Naive thymus-derived CD4-positive, alpha-beta T cell (primary cell): ENCODE measurements at regions not wholly inside any gene's neighbourhood (a gene's known extent, or its start where the extent isn't known, plus 50 kb on each side); places are given as distances from the start of the nearest gene placed in this dataset.
A peak's percentile ranks its signal among the peaks of the same experiment; 100 is the strongest.
"Not testable (repeated sequence)": the region's sequence is repeated elsewhere in the genome, so short reads cannot be mapped to it uniquely, and the experiment has no call there.

Experiments used
- ATAC-seq: fragments of 150-1000 bp; cut with Tn5 transposase; 2 replicates; pipeline ENCODE4 v1.10.0; 2021; ENCODE audit warnings: mild to moderate bottlenecking, moderate library complexity
- CTCF ChIA-PET: fragments of 350-600 bp; sonication (Branson Sonifier 250); formaldehyde crosslinking; loops from one replicate; lab custom pipeline; 2021; ENCODE audit warnings: antibody characterized with exemption; lab: Charles Lee
- POLR2A ChIA-PET: fragments of 350-600 bp; sonication (Branson Sonifier 250); formaldehyde crosslinking; loops from one replicate; lab custom pipeline; 2021; ENCODE audit warnings: antibody characterized with exemption, inconsistent platforms; lab: Charles Lee
- DNase-seq, 9 donors: peaks; one replicate each; pipeline versions ENCODE4 v3.0.0 to v3.0.0-alpha.2; 2020 to 2022; ENCODE audit warnings: mixed read lengths in 1 of 9
- H3K27ac ChIP-seq: one replicate; pipeline ENCODE4 v1.7.0; 2013; ENCODE audit warnings: mild to moderate bottlenecking, low read depth, low read length, moderate library complexity
- H3K27me3 ChIP-seq, 2 donors: one replicate each; pipeline ENCODE4 v1.7.0; 2013; ENCODE audit warnings: low read length in 2 of 2, mild to moderate bottlenecking in 2 of 2, moderate library complexity in 2 of 2; ENCODE audit not compliant: control insufficient read depth in 2 of 2, insufficient read depth in 2 of 2
- H3K36me3 ChIP-seq, 3 experiments: 1 replicate in 2 of 3; 2 replicates in 1 of 3; pipeline ENCODE4 v1.7.0; 2013; ENCODE audit warnings: low read length in 3 of 3, mild to moderate bottlenecking in 3 of 3, moderate library complexity in 1 of 3; ENCODE audit not compliant: insufficient read depth in 3 of 3, control insufficient read depth in 2 of 3
- H3K4me1 ChIP-seq, 2 donors: one replicate each; pipeline ENCODE4 v1.7.0; 2013; ENCODE audit warnings: low read length in 2 of 2, mild to moderate bottlenecking in 2 of 2, moderate library complexity in 1 of 2; ENCODE audit not compliant: control insufficient read depth in 2 of 2, insufficient read depth in 2 of 2
- H3K4me3 ChIP-seq: 2 replicates; pipeline ENCODE4 v1.7.0; 2013; ENCODE audit warnings: mild to moderate bottlenecking, low read length
- H3K9me3 ChIP-seq, 3 experiments: 1 replicate in 2 of 3; 2 replicates in 1 of 3; pipeline ENCODE4 v1.7.0; 2013; ENCODE audit warnings: low read length in 3 of 3; ENCODE audit not compliant: control insufficient read depth in 2 of 3
- H3K27ac Mint-ChIP-seq, 9 donors: one replicate each; pipeline ENCODE4 v1.8.0; 2020 to 2022; ENCODE audit warnings: mixed read lengths in 9 of 9, mild to moderate bottlenecking in 8 of 9, moderate library complexity in 5 of 9, inconsistent platforms in 2 of 9
- H3K27me3 Mint-ChIP-seq, 5 donors: one replicate each; pipeline ENCODE4 v1.8.0; 2021 to 2022; ENCODE audit warnings: mixed read lengths in 5 of 5, mild to moderate bottlenecking in 1 of 5
- H3K36me3 Mint-ChIP-seq, 5 donors: one replicate each; pipeline ENCODE4 v1.8.0; 2020 to 2022; ENCODE audit warnings: mixed read lengths in 5 of 5, mild to moderate bottlenecking in 3 of 5, inconsistent platforms in 1 of 5
- H3K4me1 Mint-ChIP-seq, 7 donors: one replicate each; pipeline ENCODE4 v1.8.0; 2020 to 2022; ENCODE audit warnings: mixed read lengths in 7 of 7, mild to moderate bottlenecking in 3 of 7, inconsistent platforms in 1 of 7
- H3K4me3 Mint-ChIP-seq, 10 donors: one replicate each; pipeline ENCODE4 v1.8.0; 2020 to 2022; ENCODE audit warnings: mild to moderate bottlenecking in 10 of 10, mixed read lengths in 10 of 10, moderate library complexity in 6 of 10, inconsistent platforms in 2 of 10
- H3K9me3 Mint-ChIP-seq, 11 donors: one replicate each; pipeline ENCODE4 v1.8.0; 2020 to 2022; ENCODE audit warnings: mixed read lengths in 11 of 11, mild to moderate bottlenecking in 4 of 11, inconsistent platforms in 1 of 11, moderate library complexity in 1 of 11
- intact Hi-C, 2 donors: fragments of 100-400 bp; cut with micrococcal nuclease; formaldehyde crosslinking; loops; one replicate each; pipeline ENCODE4 v1.15.1; 2023

DNA sequence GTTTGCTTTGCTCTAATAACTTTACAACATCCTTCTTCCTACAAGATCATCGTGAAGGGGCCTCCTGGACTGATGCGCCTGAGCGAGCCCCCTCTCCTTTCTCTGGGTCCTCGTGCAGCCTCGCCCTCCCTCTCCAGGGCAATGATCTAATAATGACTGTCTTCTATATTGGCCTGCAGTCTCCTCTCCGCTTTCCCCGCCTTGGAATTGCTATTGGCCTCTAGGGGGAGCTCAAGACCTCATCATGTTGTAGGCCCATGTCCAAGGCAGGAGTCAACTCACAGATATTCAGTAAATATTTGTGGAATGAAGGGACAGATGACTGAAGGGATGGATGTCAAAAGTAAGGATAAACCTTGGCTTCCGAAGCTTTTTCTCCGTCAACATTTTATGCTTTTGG is 1180.3 kb downstream of the TYW1 start:
- Histone ChIP-seq H3K27me3 (no peaks in the 10 kb centered on the region), H3K9me3 (no peaks in the 10 kb centered on the region), H3K27ac (no peak overlapping the region), H3K36me3 (no peaks in the 10 kb centered on the region), H3K4me1 (no peaks in the 10 kb centered on the region), H3K4me3 (no peak overlapping the region)
- ChIA-PET POLR2A (no interaction called here), CTCF (no interaction called here)
- no peaks in the 10 kb centered on the region for H3K4me1 Mint-ChIP-seq
- H3K9me3 Mint-ChIP-seq = peaks cover 0 to 28% (median 11%) of the 10 kb centered on the region in 11 donors
- no peak overlapping the region for H3K27ac Mint-ChIP-seq
- no peaks in the 10 kb centered on the region for H3K27me3 Mint-ChIP-seq
- H3K36me3 Mint-ChIP-seq = no peaks in the 10 kb centered on the region
- intact Hi-C loops = no loop called here
- DNase-seq (peak in 1 of 9 donors; percentile 3), ATAC-seq (no peak)
- no peak overlapping the region for H3K4me3 Mint-ChIP-seq

DNA sequence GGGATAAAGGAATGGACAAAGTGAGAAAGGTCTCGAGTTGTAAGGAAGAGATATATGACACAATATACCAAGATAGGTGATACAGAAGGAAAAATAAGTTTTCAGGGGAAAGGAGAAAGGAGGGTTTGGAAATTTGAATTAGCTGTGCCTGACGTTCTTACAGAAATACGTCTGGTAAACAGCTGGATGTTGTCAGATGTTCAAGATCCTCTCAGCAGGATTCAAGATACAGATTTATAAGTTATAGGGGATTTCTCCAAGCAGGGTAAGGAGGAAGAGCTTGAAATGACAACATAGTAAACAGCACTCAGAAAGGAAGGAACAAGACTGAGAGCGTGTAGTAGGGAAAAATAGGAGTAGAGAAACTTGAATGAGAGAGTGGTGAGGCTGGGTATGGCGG is 1184.1 kb downstream of the TYW1 start:
- H3K36me3 ChIP-seq = no peaks in the 10 kb centered on the region
- Mint-ChIP-seq H3K27me3 (no peaks in the 10 kb centered on the region), H3K36me3 (no peaks in the 10 kb centered on the region), H3K4me3 (no peak overlapping the region), H3K9me3 (peaks cover 0 to 24% (median 12%) of the 10 kb centered on the region in 11 donors), H3K27ac (no peak overlapping the region), H3K4me1 (no peaks in the 10 kb centered on the region)
- intact Hi-C loops = no loop called here
- ChIA-PET POLR2A (no interaction called here), CTCF (no interaction called here)
- no peaks in the 10 kb centered on the region for H3K4me1 ChIP-seq
- DNase-seq (no peak), ATAC-seq (no peak)
- H3K27ac ChIP-seq = no peak overlapping the region
- no peak overlapping the region for H3K4me3 ChIP-seq
- no peaks in the 10 kb centered on the region for H3K9me3 ChIP-seq
- no peaks in the 10 kb centered on the region for H3K27me3 ChIP-seq

- intact Hi-C loops = no loop called here
- ATAC-seq = no peak
- Histone ChIP-seq H3K4me1 (no peaks in the 10 kb centered on the region), H3K4me3 (no peak overlapping the region), H3K27ac (no peak overlapping the region), H3K27me3 (no peaks in the 10 kb centered on the region), H3K9me3 (no peaks in the 10 kb centered on the region), H3K36me3 (no peaks in the 10 kb centered on the region)
- Mint-ChIP-seq H3K27ac (no peak overlapping the region), H3K4me1 (no peaks in the 10 kb centered on the region), H3K27me3 (no peaks in the 10 kb centered on the region), H3K9me3 (peaks cover 0 to 28% (median 16%) of the 10 kb centered on the region in 11 donors), H3K4me3 (no peak overlapping the region), H3K36me3 (peaks cover 0 to 5% (median 0%) of the 10 kb centered on the region in 5 donors)
- DNase-seq = no peak
- ChIA-PET POLR2A (no interaction called here), CTCF (no interaction called here)
Observed at GRCh38 chr7:68183176-68183575, 1186.5 kb downstream of the TYW1 start.

DNA sequence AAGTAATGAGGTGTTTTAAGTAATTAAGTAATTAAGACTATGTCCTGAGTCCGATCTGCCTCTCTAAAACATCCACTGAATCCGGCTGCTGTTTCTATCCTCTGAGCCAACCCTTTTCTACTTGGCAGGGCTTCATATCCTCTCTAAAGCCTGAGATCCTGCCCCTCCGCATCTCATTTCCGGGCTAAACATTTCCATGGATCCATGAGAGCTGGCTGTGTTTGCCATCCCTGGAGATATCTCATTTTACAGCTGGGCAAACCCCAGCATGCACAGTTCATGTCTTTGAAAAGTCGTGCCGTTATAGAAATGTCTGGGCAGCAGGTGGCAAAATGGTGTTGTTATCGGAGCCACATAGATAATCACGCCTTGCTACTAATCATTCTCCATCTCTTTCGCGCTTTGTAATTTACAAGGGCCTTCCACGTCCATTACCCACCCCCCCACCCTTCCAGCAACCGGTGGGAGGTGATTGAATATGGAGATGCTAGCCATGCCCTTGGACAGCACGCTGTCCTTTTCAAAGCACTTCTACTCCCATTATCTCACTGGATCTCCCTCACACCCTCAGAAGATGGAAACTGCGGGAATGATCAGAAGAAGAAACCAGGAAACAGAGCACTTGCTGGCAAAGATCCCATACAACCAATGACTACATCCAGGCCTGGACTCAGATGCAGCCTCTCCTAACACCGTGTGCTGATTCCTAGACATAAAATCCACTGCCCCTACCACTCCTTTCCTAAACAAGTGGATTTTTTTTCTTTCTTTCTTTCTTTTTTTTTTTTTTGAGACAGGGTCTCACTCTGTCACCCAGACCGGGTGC is 1189.2 kb downstream of the TYW1 start:
- POLR2A ChIA-PET = no interaction called here
- Mint-ChIP-seq H3K27me3 (no peaks in the 10 kb centered on the region), H3K36me3 (peaks cover 0 to 5% (median 0%) of the 10 kb centered on the region in 5 donors), H3K4me1 (no peaks in the 10 kb centered on the region), H3K4me3 (no peak overlapping the region), H3K9me3 (peaks cover 0 to 24% (median 12%) of the 10 kb centered on the region in 11 donors), H3K27ac (no peak overlapping the region)
- ATAC-seq = no peak
- H3K4me3 ChIP-seq = no peak overlapping the region
- intact Hi-C loops = no loop called here
- no peaks in the 10 kb centered on the region for H3K4me1 ChIP-seq
- H3K27me3 ChIP-seq = no peaks in the 10 kb centered on the region
- no peaks in the 10 kb centered on the region for H3K36me3 ChIP-seq
- H3K27ac ChIP-seq = no peak overlapping the region
- H3K9me3 ChIP-seq = no peaks in the 10 kb centered on the region
- no peak for DNase-seq
- CTCF ChIA-PET = interaction anchor here (0.7 kb wide), 1 partner anchor 50 kb away, joined by 3 read pairs; no protein-coding TSS in a partner anchor

GRCh38 chr7:68187532-68187931 is 1190.9 kb downstream of the TYW1 start:
- peaks cover 3 to 33% (median 11%) of the 10 kb centered on the region in 11 donors for H3K9me3 Mint-ChIP-seq
- ATAC-seq = no peak
- Histone ChIP-seq H3K27ac (no peak overlapping the region), H3K36me3 (no peaks in the 10 kb centered on the region), H3K4me1 (no peaks in the 10 kb centered on the region), H3K27me3 (no peaks in the 10 kb centered on the region), H3K9me3 (no peaks in the 10 kb centered on the region), H3K4me3 (no peak overlapping the region)
- ChIA-PET POLR2A (no interaction called here), CTCF (no interaction called here)
- H3K36me3 Mint-ChIP-seq = peaks cover 0 to 5% (median 0%) of the 10 kb centered on the region in 5 donors
- H3K4me1 Mint-ChIP-seq = no peaks in the 10 kb centered on the region
- no peak overlapping the region for H3K27ac Mint-ChIP-seq
- intact Hi-C loops = no loop called here
- no peak for DNase-seq
- H3K4me3 Mint-ChIP-seq = no peak overlapping the region
- no peaks in the 10 kb centered on the region for H3K27me3 Mint-ChIP-seq

DNA sequence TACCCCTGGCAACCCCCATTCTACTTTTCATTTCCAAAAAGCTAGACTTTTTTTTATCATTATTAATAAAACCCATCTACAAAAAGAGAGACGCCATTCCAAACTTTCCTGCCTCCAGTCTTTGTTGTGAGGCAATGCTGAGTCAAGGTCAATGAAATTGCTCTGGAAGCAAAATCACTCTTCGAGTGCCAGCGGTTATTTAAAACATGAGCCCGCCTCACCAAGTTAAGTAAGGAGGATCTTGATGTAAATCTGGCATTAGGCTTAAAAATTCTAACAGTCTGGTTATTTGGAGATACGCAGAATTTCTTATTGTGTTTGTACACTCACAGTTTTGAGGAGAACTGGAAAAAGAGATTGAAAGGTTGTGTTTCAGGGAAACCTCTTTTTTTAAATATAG is 1196.3 kb downstream of the TYW1 start:
- Mint-ChIP-seq H3K4me1 (peaks cover 0 to 2% (median 0%) of the 10 kb centered on the region in 7 donors), H3K27me3 (no peaks in the 10 kb centered on the region), H3K4me3 (no peak overlapping the region), H3K36me3 (peaks cover 0 to under 1% (median 0%) of the 10 kb centered on the region in 5 donors), H3K27ac (no peak overlapping the region), H3K9me3 (peaks cover 1 to 51% (median 19%) of the 10 kb centered on the region in 11 donors)
- ChIA-PET CTCF (no interaction called here), POLR2A (no interaction called here)
- no peak overlapping the region for H3K27ac ChIP-seq
- no peaks in the 10 kb centered on the region for H3K36me3 ChIP-seq
- no peak overlapping the region for H3K4me3 ChIP-seq
- intact Hi-C loops = no loop called here
- no peaks in the 10 kb centered on the region for H3K27me3 ChIP-seq
- ATAC-seq = no peak
- no peaks in the 10 kb centered on the region for H3K4me1 ChIP-seq
- DNase-seq = no peak
- H3K9me3 ChIP-seq = peaks cover 0 to 6% (median 0%) of the 10 kb centered on the region in 3 experiments

DNA sequence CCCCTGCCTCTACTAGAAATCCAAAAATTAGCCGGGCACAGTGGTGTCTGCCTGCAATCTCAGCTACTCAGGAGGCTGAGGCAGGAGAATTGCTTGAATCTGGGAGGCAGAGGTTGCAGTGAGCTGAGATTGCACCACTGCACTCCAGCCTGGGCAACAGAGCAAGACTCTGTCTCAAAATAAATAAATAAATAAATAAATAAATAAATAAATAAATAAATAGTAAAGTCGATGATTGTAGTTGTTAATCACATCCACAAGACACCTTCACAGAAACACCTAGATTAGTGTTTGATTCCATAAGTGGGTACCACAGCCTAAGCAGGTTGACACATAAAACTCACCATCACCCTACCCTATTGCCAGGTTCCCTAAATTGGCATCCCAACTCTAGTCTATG is 1199.0 kb downstream of the TYW1 start:
- H3K4me1 Mint-ChIP-seq, ATAC-seq, POLR2A ChIA-PET, CTCF ChIA-PET, H3K4me3 ChIP-seq, H3K36me3 Mint-ChIP-seq, H3K27ac Mint-ChIP-seq, H3K9me3 ChIP-seq, H3K36me3 ChIP-seq, H3K27me3 Mint-ChIP-seq, H3K27ac ChIP-seq, H3K27me3 ChIP-seq, intact Hi-C loops, H3K4me1 ChIP-seq, H3K4me3 Mint-ChIP-seq, DNase-seq: not testable (repeated sequence)
- peaks cover 3 to 57% (median 19%) of the 10 kb centered on the region in 11 donors for H3K9me3 Mint-ChIP-seq
